NCI-H1105 treated with DMSO at 0.1 percent for 48 hours (cell line): ENCODE measurements at regions not wholly inside any gene's neighbourhood (a gene's known extent, or its start where the extent isn't known, plus 50 kb on each side); places are given as distances from the start of the nearest gene placed in this dataset.
"Not testable (repeated sequence)": the region's sequence is repeated elsewhere in the genome, so short reads cannot be mapped to it uniquely, and the experiment has no call there.

Experiments
- DNase-seq: peaks from one replicate; lab custom pipeline; 2025; lab: John Stamatoyannopoulos, UW

DNA sequence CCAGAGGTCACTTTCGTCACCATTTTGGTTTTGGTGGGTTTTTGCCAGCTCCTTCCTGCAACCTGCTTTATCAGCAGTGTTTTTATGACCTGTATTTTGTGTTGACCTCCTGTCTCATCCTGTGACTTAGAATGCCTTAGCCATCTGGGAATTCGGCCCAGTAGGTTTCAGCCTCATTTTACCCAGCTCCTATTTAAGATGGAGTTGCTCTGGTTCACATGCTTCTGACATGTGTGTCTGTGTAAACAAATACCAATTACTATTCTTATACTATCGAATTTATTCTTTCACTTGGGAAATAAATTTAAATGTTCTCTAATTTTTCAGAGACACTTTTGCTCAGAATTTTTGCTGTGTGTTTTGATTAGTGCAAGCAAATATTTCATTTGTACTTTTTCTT lies 1370.3 kb upstream of the MIR17HG start:
- DNase-seq, result no peak

DNA sequence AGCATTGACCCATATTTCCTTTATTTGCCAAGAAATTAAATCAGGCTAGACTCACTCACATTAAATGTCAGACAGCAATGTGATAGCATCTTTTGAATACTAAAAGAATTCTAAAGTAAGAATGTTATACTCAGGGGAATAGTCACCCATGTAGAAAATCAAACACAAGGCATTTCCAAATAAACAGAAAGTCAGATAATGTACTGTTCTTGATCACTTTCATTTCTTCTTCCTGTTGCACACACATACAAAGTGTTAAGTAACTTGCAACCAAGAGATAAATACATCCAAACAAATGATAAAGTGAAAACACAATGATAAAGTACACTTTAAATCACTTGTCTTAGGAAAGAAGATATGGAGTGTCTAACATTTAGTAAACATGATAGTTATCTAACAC lies 1366.6 kb upstream of the MIR17HG start:
- no peak for DNase-seq

DNA sequence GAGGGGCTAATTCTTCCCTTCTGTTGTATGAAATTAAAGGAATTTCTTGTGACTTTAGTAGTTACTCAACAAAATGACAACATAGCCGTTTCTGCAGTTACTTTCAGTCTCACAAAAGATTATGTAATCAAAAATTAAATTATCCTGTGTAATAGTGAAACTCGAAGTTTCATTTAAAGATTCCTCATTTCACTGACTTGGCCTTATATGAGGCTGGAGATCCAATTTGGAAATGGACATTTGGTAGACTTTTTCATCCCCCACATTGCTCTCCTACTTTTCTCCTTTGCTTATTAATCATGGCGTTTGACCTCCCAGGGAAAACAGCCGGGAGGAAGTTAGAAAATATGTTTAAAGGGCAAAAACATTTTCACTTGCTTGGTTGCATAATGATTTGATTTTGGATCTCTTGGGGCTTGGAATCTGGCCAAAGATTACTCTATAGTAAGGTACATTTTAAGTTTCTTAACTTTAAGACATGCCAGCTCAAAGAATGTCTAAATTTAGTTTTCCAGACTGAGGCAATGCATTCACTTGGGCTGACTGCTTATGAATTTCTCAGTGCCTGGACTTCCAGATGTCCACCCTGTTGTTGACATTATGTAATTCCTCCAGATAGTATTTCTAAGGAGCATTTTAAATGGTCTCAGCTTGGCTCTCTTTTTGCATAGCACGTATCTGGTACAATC lies 1364.9 kb upstream of the MIR17HG start:
- no peak for DNase-seq

DNA sequence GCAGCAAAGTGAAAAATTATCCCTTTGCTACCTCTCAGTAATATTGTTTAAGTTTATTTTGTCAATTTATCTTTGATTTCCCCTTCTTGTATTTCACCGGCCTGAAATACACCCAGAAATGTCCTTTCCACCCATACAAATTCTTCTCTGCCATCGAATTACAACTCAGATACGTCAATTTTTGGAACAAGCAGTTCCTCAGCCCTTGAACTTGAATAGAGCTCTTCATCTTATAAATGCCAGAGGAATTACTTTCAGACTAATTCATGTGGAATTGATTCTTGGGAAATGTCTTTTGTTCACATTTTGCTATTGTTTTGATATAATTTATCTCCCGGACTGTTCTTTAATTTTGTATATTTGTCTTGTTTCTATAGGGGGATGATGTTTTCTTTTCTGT lies 1359.3 kb upstream of the MIR17HG start:
- no peak for DNase-seq

DNA sequence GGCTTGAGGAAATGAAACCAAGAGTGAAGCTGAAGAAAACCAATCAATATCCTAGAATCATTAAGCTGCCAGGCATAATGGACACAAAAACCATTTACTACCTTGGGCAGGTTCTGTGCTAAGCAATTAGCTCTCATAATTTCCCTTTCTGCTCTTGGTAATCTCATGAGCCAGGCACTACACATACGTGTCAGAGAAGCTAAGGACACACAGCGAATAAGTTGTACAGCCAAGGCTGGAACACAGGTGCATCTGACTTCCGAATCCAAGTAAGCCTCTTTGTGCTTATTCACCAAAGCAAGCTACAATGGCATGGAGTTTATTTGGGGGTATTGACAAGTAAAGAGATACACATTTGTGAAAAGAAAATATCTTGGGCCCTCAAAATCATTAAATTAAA lies 1343.9 kb upstream of the MIR17HG start:
- no peak for DNase-seq

DNA sequence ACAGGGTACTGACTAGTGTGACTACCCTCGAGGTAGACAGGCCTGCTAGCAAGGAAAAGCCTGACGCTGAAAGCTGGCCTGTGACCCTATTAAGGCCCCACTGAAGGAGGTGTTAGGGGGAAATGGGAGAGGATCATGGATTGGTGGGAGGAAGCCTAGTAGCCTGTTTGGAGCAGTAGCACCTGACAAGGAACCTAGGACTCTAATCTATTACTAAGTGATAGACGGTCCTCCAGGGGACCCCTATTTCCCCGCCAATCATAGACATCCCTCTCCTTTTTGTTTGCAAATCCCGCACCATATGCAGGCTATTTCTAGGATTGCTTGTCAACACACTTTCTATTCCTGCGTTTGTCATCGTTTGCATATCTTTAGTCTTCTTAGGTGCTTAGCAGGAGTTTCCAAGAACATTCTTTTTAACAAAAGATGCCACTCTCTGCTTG lies 1338.8 kb upstream of the MIR17HG start:
- no peak for DNase-seq

DNA sequence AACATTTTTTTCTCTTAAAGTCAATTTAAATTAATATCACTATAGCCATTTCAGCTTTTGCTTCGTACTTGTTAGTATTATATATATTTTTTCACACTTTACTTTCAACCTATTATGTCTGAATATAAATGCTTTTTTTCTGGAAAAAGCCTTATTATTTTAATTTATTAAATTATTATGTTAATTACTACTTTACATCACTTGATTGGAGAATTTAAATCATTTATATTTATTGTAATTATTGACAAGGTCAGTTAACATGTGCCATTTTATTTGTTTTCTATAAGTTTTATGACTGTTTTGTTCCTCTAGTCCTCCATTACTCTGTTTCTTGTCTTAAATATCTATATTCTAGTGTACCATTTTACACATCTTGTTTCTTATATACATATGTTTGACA lies 1333.4 kb upstream of the MIR17HG start:
- no peak for DNase-seq

DNA sequence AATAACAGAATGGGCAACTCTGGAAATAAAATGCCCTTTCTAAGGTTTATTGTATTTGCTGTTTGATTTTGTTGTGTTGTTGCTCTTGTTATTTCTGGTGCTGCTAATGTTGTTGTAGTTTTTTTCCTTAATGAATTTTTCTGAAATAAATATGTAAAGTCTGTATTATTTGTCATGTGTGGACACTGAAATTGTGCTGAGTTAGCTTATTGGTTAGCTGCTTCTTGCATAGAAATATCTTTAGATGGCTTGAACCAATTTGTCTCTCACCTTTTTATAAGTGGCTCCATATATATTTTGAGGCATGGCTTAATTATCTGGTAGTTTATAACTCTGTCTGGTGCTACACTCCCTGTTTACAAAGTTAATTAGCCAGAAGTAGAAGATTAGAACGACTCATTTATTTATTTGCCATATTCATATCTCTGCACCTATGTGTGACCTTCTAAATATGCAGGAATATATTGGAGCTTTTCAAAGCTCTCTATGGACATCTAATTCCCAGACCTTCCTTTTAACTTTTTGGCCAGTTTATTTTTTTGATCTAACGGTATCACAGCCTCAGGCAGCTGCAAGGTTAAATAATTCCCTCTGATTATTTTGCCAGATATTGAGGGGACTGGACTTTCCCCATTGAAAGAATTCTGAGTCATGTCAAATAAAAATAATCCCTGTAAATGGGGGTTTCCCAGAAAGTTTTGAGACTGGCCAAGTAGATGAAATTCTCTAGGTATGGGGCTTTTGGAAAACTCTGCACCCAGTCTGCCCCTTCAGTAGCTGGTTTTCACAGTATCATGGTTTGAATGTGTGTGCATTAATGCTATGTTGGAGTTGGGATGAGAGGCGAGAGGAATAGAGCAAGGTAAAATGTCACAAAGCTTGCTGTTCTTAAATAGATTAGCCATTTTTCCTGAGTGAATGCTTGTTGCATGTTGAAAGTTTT lies 1331.7 kb upstream of the MIR17HG start:
- DNase-seq, result no peak

DNA sequence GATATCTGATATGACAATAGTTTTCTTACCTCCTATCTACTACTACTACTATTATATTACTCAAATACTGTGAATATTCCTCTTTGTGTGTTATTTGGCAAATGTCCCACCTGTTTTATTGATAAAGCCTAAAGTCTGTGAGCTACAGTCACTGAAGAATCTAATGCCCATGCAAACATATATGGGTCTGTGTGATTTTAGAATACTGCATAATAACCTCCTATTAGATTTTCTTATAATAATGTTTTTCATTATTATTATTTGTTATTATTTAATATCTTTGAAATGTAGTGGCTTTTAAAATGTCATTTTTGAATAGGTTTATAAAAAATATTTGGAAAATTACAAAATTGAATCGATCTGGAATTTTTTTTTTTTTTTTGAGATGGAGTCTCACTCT lies 1330.8 kb upstream of the MIR17HG start:
- no peak for DNase-seq

DNA sequence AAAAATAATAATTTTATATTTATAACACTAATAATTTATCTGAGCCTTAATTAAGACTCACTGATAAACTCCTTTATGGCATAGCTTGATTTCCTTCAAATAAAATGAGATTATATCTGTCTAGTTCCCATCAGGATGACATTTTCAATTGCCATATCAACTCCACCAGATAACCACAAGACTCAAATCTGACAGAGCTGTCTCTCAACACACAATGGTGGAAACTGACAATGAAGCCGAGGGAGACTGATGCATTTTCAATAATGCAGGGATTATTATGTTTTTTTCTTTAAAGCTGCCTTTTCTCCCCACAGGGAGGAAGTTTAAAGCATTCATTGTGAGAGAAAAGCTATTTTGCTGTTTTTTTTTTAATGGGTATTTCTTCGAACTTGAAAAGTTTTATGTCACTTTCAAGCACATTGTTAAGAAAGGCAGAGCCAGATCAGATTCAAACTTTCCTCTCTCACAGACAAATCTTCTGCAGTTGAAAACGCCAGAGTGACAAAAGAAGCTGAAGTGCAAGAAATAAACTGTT lies 1326.9 kb upstream of the MIR17HG start:
- no peak for DNase-seq

DNA sequence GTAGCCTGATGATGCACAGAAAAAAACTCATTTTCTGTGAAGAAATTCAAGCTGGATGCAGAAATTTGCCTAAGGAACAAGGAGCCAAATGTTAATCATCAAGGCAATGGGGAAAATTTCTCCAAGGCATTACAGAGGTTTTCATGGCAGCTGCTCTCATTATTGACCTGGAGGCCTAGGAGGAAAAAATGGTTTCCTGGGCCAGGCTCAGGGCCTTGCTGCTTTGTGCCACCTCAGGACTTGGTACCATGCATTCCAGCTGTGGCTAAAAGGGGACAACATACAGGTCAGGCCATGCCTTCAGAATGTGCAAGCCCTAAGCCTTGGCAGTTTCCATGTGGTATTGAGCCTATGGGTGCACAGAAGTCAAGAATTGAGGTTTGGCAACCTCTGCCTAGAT lies 1320.1 kb upstream of the MIR17HG start:
- no peak for DNase-seq

DNA sequence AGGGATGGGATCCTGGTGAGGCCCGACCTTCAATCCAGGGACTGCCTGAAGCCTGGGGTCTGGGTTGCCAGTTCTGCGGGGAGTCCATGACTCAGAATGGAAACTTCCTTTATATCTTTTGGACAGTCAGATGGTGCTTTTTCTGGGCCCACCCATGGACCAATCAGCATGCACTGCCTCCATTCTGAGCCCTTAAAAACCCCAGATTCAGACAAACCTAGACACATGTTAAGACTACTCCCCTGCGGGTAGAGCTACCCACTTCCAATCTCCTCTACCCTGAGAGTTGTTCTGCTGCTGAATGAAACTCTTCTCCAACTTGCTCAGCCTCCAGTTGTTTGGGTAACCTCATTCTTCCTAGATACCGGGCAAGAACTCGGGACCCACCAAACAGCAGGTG lies 1315.2 kb upstream of the MIR17HG start:
- no peak for DNase-seq

DNA sequence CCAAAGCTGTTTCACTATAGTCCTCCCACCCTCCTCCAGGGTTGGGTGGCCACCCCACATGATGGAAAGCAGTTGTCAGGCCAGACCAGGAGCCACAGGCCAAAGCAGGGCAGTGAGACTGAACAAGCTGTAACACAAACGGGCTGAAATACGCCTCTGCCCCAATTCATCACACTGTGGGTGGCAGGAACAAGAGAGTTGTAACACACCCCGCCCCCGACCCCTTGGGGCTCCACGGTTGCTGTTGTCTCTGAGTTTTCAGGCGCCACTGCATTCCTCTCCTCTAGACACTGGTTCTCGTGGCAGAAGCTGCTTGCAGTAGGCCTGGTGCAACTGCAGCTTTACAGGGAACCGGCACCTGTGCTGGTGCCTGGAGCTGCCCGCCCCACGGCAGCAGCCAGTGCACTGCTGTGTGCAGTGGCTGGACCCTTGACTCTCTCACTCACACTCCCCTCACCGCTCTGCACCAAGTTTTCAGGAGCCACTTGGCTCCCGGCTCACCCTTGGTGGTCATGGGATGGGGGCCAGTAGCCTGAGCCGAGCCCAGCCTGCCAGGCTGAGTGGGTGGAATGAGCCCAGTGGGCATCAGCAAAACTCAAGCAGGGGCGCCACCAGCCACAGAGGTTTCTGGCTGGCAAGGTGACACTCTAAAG lies 1314.5 kb upstream of the MIR17HG start:
- no peak for DNase-seq

DNA sequence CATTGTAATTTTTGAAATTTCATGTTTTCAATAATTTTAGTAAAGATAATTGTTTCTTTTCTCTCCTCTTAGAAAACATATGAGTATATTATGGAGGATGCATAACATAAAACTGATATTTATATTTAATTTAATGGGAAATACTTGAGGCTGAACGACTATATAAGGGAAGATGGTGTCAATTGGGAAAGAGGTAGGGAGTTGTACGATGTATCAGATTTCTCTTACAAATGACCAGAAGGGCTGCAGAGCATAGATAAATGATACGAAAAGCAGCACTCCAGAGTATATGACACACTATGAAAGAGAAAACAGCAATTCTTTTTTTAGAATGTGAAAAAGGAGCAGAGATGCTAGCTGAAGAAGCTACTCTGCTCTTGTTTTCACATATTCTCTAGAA lies 1308.0 kb upstream of the MIR17HG start:
- no peak for DNase-seq

DNA sequence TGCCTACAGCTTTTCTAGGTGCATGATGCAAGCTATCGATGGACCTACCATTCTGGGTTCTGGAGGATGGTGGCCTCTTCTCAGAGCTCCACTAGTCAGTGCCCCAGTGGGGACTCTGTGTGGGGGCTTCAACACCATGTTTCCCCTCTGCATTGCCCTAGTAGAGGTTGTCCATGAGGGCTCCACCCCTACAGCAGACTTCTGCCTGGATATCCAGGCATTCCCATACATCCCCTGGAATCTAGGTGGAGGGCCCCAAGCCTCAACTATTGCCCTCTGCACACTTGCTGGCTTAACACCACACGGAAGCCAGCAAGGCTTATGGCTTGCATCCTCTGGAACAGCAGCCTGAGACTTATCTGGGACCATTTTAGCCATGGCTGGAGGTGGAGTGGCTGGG lies 1299.9 kb upstream of the MIR17HG start:
- no peak for DNase-seq

DNA sequence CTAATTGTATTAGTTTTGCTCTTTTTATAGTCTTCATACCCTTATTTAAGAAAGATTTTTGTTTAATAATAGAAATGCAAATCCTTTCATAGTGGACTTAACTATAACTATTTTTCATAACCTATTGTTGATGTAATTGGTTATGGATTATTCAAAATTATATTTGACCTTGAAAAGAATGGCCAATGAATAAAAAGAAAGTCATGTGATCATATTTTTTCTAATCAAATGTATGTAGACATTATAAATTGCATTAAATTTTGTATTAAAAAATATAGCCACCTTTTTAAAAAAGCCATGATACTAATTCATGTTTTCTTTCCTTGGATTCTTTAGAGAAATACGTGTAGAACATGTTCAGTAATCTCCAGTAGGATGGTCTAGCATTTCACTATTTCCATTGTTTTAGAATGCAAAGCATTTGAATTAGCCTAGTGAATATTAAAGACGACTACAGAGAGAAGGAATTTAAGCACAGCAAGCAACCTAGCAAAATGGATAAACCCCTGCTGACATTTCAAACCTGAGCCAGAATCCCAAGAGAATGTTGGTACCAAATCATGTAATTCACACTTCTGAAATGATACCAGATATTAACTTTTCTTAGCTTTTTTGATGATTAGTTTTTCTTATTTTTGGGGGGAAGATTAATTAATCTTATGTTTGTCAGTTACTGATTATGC lies 1297.4 kb upstream of the MIR17HG start:
- DNase-seq, result no peak

DNA sequence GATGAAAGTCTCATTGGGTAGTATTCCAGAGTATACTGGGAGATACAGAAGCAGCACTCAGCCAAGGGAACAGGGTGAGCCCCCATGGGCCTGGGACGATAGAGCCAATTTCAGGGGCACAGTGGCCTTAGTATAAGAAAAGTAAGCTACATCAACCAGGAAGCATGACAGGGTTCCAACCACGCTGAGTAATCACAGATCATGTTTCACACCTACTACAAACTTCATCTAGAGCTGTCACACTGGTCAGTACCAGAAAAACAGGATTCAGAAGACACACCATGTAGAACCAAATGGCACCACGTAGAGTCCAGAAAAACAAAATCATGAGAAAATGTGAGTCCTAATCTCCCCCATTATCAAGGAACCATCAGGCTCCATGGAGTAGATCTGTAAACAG lies 1292.4 kb upstream of the MIR17HG start:
- no peak for DNase-seq

DNA sequence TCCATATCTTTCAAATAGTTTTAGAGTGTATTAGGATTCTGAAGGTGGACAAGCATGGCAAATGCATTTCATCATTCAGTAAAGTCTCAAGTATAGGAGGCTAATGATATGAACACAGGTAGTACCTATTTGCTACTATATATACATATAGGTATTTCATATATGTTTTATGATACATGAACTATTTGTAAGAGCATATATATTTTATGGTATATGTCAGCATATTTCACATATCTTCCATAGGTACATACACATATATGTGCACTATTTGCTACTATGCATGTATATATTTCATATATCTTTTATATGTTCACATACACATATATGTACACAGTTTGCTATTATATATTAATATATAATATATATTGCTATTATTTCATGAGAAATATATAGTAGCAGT lies 1291.7 kb upstream of the MIR17HG start:
- no peak for DNase-seq

DNA sequence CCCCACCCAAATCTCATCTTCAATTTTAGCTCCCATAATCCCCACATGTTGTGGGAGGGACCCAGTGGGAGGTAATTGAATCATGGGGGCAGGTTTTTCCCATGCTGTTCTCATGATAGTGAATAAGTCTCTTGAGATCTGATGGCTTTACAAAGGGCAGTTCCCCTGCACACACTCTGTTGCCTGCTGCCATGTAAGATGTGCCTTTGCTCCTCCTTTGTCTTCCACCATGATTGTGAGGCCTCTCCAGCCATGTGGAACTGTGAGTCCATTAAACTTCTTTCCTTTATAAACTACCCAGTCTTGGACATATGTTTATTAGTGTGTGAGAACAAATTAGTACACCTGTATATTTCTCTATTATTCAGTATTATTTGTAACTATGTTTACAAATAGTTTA lies 1283.3 kb upstream of the MIR17HG start:
- DNase-seq, result not testable (repeated sequence)

DNA sequence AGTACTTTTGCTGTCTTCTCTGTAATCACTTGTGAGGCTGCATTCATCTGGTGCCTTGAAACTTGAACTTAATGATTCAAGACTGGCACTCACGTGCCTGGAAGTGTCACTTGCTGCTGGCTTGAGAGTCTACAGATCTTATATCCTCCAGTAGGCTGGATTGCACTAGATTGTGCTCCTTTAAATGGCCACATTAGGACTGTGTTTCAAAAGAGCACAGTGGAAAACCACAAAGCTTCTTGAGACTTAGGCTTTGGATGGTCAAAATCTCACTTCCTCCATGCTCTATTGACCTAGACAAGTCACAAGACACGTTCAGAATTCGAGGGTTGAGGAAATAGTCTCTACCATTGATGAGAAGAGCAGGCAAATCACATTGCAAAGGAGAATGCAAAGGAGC lies 1278.8 kb upstream of the MIR17HG start:
- no peak for DNase-seq

DNA sequence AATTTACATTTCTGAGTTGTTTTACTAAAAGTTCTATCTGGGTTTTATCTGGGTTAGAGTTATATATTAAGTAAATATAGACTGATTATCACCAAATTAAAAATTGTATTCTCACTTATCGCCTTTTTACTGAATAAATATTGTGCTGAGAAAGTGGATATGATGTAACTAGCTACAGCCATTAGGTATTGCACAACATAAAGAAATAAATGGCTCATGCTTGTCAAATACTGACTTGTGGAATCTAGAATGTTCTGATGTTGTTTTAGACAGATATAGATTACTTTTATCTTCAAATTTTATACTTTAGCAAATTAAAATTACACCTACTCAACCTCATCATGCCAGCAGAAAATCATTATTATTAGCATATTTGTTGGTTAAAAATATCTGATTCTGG lies 1277.1 kb upstream of the MIR17HG start:
- no peak for DNase-seq
